Natural killer cell (primary cell): ENCODE measurements at regions not wholly inside any gene's neighbourhood (a gene's known extent, or its start where the extent isn't known, plus 50 kb on each side); places are given as distances from the start of the nearest gene placed in this dataset.

Experiments
- ATAC-seq, 3 donors: fragments of 150-1000 bp in 2 of 3; fragments of 200-7000 bp in 1 of 3; cut with Tn5 transposase; 1 replicate in 1 of 3; 2 replicates in 2 of 3; pipeline ENCODE4 v1.10.0; 2021; ENCODE audit warnings: mild to moderate bottlenecking in 2 of 3, moderate library complexity in 2 of 3
- DNase-seq, 2 donors: peaks; one replicate each; pipeline versions ENCODE4 v3.0.0 to v3.0.0-alpha.2; 2013 to 2021; ENCODE audit warnings: mixed read lengths in 1 of 2
- H3K27ac ChIP-seq: one replicate; pipeline ENCODE4 v1.5.1; 2013; ENCODE audit warnings: mild to moderate bottlenecking, low read length
- H3K27me3 ChIP-seq: one replicate; pipeline ENCODE4 v1.6.1; 2013; ENCODE audit warnings: low read length; ENCODE audit not compliant: control insufficient read depth, insufficient read depth
- H3K36me3 ChIP-seq: one replicate; pipeline ENCODE4 v1.6.1; 2013; ENCODE audit warnings: low read length; ENCODE audit not compliant: control insufficient read depth, insufficient read depth
- H3K4me1 ChIP-seq: one replicate; pipeline ENCODE4 v1.6.1; 2013; ENCODE audit warnings: low read length; ENCODE audit not compliant: control insufficient read depth, insufficient read depth
- H3K4me3 ChIP-seq: one replicate; pipeline ENCODE4 v1.5.1; 2013; ENCODE audit warnings: low read length
- H3K9me3 ChIP-seq: one replicate; pipeline ENCODE4 v1.6.1; 2013; ENCODE audit warnings: low read length; ENCODE audit not compliant: control insufficient read depth, insufficient read depth
- H3K27ac Mint-ChIP-seq, 2 donors: one replicate each; pipeline ENCODE4 v1.8.0; 2022; ENCODE audit warnings: mild to moderate bottlenecking in 2 of 2, mixed read lengths in 2 of 2, moderate library complexity in 1 of 2
- H3K27me3 Mint-ChIP-seq, 2 donors: one replicate each; pipeline ENCODE4 v1.8.0; 2022; ENCODE audit warnings: low read depth in 2 of 2, mixed read lengths in 2 of 2
- H3K36me3 Mint-ChIP-seq: one replicate; pipeline ENCODE4 v1.8.0; 2022; ENCODE audit warnings: mixed read lengths
- H3K4me1 Mint-ChIP-seq, 2 donors: one replicate each; pipeline ENCODE4 v1.8.0; 2022; ENCODE audit warnings: mixed read lengths in 2 of 2
- H3K4me3 Mint-ChIP-seq: one replicate; pipeline ENCODE4 v1.8.0; 2022; ENCODE audit warnings: mild to moderate bottlenecking, moderate library complexity, mixed read lengths
- H3K9me3 Mint-ChIP-seq, 2 donors: one replicate each; pipeline ENCODE4 v1.8.0; 2022; ENCODE audit warnings: mixed read lengths in 2 of 2
- WGBS: methylation state at CpG from one replicate; pipeline ENCODE4 v1.1.7; 2013; ENCODE audit warnings: missing lambda C conversion rate; ENCODE audit not compliant: insufficient coverage; 5-methylcytosine and 5-hydroxymethylcytosine counted together
- intact Hi-C: fragments of 100-400 bp; cut with micrococcal nuclease; formaldehyde crosslinking; loops from one replicate; pipeline ENCODE4 v1.14.2; 2022
- TF ChIP-seq, protein P1 (sequence below): fragments of 200-600 bp; IDR thresholded peaks from one replicate; pipeline ENCODE4 v1.8.0; 2022; ENCODE audit warnings: antibody characterized with exemption

DNA sequence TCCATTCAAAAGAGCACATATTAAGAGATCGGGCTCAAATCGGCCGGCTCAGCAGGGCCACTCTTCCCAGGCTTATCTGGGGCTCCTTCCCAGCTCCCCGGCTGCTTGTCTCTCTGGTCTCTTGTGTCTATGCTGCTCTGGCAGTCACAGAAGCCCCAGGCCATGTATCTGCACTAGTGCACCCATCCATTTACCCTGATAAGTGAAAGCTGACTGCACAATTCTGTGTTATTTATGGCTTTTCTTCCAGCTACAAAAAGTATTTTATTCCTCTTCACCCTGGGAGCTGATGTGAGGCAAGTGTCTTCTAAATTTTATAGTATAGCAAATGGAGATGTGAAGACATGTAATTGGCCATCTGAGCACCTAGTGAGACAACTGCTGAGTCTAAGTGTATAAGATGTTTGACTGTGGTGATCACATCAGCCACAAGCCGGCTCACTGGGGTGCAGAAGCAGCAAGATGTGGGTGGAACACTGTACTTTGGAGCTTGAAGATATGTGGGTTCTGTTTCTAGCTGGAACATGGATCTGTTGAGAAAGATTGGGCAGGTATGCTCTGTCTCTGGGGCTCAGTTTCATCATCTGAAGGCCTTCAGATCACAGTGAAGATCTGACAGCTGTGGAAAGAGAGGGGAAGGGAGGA lies 78.1 kb upstream of the MPHOSPH6 start:
- H3K4me3 ChIP-seq, result no peak overlapping the region
- intact Hi-C loops, result no loop called here
- H3K36me3 ChIP-seq, result no peaks in the 10 kb centered on the region
- H3K9me3 ChIP-seq, result no peaks in the 10 kb centered on the region
- no peak for ATAC-seq
- Mint-ChIP-seq H3K27me3 (peaks cover 15 to 30% of the 10 kb centered on the region in 2 donors), H3K4me3 (no peak overlapping the region), H3K27ac (no peak overlapping the region), H3K36me3 (no peaks in the 10 kb centered on the region), H3K4me1 (no peaks in the 10 kb centered on the region), H3K9me3 (no peaks in the 10 kb centered on the region)
- no peaks in the 10 kb centered on the region for H3K27me3 ChIP-seq
- H3K27ac ChIP-seq, result no peak overlapping the region
- TF ChIP-seq, protein P1, sequence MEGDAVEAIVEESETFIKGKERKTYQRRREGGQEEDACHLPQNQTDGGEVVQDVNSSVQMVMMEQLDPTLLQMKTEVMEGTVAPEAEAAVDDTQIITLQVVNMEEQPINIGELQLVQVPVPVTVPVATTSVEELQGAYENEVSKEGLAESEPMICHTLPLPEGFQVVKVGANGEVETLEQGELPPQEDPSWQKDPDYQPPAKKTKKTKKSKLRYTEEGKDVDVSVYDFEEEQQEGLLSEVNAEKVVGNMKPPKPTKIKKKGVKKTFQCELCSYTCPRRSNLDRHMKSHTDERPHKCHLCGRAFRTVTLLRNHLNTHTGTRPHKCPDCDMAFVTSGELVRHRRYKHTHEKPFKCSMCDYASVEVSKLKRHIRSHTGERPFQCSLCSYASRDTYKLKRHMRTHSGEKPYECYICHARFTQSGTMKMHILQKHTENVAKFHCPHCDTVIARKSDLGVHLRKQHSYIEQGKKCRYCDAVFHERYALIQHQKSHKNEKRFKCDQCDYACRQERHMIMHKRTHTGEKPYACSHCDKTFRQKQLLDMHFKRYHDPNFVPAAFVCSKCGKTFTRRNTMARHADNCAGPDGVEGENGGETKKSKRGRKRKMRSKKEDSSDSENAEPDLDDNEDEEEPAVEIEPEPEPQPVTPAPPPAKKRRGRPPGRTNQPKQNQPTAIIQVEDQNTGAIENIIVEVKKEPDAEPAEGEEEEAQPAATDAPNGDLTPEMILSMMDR, result no peak
- 77% methylated on average over 5 of the region's 5 CpGs for WGBS
- DNase-seq, result no peak
- no peaks in the 10 kb centered on the region for H3K4me1 ChIP-seq

DNA sequence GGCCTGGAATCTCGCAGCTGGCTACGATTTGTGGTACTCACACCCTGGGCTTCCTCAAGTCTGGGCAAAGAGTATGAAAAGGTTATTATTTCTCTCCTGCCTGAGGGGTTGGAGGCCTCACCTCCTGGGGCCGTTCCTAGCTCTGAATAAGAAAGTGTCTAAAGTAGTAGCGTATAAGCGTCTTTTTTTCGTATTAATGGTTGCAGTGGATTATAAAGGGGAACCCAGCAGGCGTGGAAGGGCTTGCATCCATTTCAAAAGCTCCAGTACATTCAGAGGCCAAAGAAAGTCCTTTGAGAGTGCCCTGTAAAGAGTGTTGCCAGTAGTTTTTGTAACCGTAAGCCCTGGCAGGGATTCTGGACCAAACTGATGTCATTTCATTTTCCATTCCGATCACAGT lies 72.2 kb upstream of the MPHOSPH6 start:
- WGBS, result 89% methylated on average over 9 of the region's 9 CpGs
- no peak overlapping the region for H3K27ac Mint-ChIP-seq

DNA sequence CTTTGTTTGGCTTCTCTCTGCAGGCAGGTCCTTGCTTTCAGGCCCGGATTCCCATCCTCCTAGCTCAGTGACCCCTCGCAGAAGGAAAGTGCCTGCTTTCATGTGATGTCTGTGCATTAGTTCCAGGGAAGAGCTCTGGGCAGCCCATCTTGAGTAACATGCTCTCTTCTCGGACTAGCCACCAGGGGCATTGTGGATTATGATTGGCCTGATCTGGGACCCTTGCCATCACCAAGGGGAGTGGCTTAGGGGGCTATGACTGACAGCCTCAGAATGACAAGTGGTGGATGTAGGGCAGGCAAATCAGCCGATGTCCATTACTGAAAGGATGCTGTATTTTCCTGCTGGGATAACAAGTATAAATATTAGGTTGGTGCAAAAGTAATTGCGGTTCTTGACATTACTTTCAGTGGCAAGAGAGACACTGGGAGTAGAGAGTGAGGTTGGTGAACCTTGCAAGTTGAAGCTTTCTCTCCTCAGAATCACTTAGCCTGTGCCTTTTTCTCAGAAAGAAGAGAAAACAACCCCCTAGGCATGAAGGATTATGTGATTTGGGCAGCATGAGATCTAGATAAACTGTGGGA lies 71.5 kb upstream of the MPHOSPH6 start:
- no peak overlapping the region for H3K27ac ChIP-seq
- H3K4me3 Mint-ChIP-seq, result no peak overlapping the region
- H3K27me3 Mint-ChIP-seq, result peaks cover 24 to 68% of the 10 kb centered on the region in 2 donors
- H3K36me3 Mint-ChIP-seq, result no peaks in the 10 kb centered on the region
- H3K4me1 ChIP-seq, result no peaks in the 10 kb centered on the region
- no peaks in the 10 kb centered on the region for H3K9me3 ChIP-seq
- DNase-seq (no peak), ATAC-seq (no peak)
- H3K36me3 ChIP-seq, result no peaks in the 10 kb centered on the region
- H3K27me3 ChIP-seq, result no peaks in the 10 kb centered on the region
- no peaks in the 10 kb centered on the region for H3K4me1 Mint-ChIP-seq
- WGBS, result 87% methylated on average over 5 of the region's 5 CpGs
- no peak overlapping the region for H3K27ac Mint-ChIP-seq
- TF ChIP-seq, protein P1, result no peak
- H3K4me3 ChIP-seq, result no peak overlapping the region
- H3K9me3 Mint-ChIP-seq, result no peaks in the 10 kb centered on the region
- intact Hi-C loops, result no loop called here

More for the DNA sequence above, 72.2 kb upstream of the MPHOSPH6 start:
- Mint-ChIP-seq H3K9me3 (no peaks in the 10 kb centered on the region), H3K4me3 (no peak overlapping the region), H3K36me3 (no peaks in the 10 kb centered on the region), H3K27me3 (peaks cover 24 to 61% of the 10 kb centered on the region in 2 donors), H3K4me1 (no peaks in the 10 kb centered on the region)
- DNase-seq (no peak), ATAC-seq (no peak)
- intact Hi-C loops, result no loop called here
- no peak overlapping the region for H3K4me3 ChIP-seq
- no peaks in the 10 kb centered on the region for H3K36me3 ChIP-seq
- H3K9me3 ChIP-seq, result no peaks in the 10 kb centered on the region
- H3K4me1 ChIP-seq, result no peaks in the 10 kb centered on the region
- H3K27me3 ChIP-seq, result no peaks in the 10 kb centered on the region
- TF ChIP-seq, protein P1, result no peak
- no peak overlapping the region for H3K27ac ChIP-seq

DNA sequence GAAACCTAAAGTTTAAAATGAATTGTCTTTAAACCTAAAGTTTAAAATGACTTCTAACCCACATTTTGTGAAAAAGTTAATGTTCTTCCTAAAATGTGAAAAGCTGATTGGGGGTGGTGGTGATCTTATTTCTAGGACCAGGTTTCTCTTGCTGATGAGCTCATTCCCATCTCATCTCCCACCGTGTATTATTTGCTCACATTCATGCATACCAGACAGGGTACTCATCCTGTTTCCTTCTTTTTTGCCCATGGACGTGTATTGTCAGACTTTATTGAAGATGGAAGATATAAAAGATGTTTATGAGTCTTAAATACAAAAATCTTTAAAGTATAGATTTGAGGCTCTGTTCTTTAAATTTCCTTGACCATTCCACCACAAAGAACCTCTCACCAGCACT lies 70.1 kb upstream of the MPHOSPH6 start:
- Histone ChIP-seq H3K9me3 (no peaks in the 10 kb centered on the region), H3K27me3 (no peaks in the 10 kb centered on the region), H3K4me1 (no peaks in the 10 kb centered on the region), H3K36me3 (no peaks in the 10 kb centered on the region), H3K27ac (no peak overlapping the region), H3K4me3 (no peak overlapping the region)
- DNase-seq (no peak), ATAC-seq (no peak)
- intact Hi-C loops, result no loop called here
- TF ChIP-seq, protein P1, result no peak
- peaks cover 30 to 69% of the 10 kb centered on the region in 2 donors for H3K27me3 Mint-ChIP-seq
- no peak overlapping the region for H3K27ac Mint-ChIP-seq
- no peaks in the 10 kb centered on the region for H3K9me3 Mint-ChIP-seq
- H3K36me3 Mint-ChIP-seq, result no peaks in the 10 kb centered on the region
- WGBS, result no CpG with 5 or more reads among the region's 2 CpGs
- no peak overlapping the region for H3K4me3 Mint-ChIP-seq
- no peaks in the 10 kb centered on the region for H3K4me1 Mint-ChIP-seq
